ENCODE measurements at regions not wholly inside any gene's neighbourhood (a gene's known extent, or its start where the extent isn't known, plus 50 kb on each side); places are given as distances from the start of the nearest gene placed in this dataset.
"Not testable (repeated sequence)": the region's sequence is repeated elsewhere in the genome, so short reads cannot be mapped to it uniquely, and the experiment has no call there.

DNA sequence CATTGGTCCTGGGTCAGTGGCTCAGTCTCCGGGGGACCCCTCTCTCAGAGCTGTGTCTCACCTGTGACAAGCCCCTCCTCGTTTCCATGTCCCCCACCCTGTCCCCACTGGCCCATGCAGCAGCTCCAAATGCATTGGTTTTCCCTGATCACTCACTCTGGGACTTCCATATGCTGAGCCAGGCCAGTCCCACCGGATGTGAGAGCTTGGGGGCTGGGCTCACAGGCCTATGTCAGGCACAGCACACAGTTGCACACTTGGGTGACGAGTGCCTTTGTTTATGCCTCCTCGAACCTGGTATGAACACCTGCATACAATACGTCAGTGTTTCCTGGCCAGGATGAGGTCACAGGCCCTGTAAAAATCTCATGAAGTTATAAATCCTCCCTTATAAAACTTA lies 232.5 kb downstream of the TFCP2L1 start:
- Histone ChIP-seq H3K4me1 (peaks cover 14% of the 10 kb centered on the region), H3K36me3 (no peaks in the 10 kb centered on the region), H3K9me3 (replicated peaks) (peaks cover 8% of the 10 kb centered on the region), H3K27me3 (no peaks in the 10 kb centered on the region), H3K4me3 (no peak overlapping the region), H3K27ac (no peak overlapping the region)
- no peak for DNase-seq

GRCh38 chr2:121055088-121055487 lies 229.9 kb downstream of the TFCP2L1 start:
- DNase-seq: no peak
- H3K4me1 ChIP-seq: 0 out of 2 replicates have a peak, but pooled peaks cover 4% of the 10 kb centered on the region
- H3K4me3 ChIP-seq: no peak overlapping the region
- H3K9me3 ChIP-seq (replicated peaks): peaks cover 8% of the 10 kb centered on the region
- H3K27me3 ChIP-seq: no peaks in the 10 kb centered on the region
- H3K36me3 ChIP-seq: no peaks in the 10 kb centered on the region
- no peak overlapping the region for H3K27ac ChIP-seq

- Histone ChIP-seq H3K36me3 (no peaks in the 10 kb centered on the region), H3K4me3 (no peak overlapping the region), H3K9me3 (replicated peaks) (peaks cover 8% of the 10 kb centered on the region), H3K27me3 (no peaks in the 10 kb centered on the region), H3K27ac (no peak overlapping the region), H3K4me1 (no peaks in the 10 kb centered on the region)
- DNase-seq: no peak
These were observed 229.5 kb downstream of the TFCP2L1 start for GRCh38 chr2:121055501-121055900.

DNA sequence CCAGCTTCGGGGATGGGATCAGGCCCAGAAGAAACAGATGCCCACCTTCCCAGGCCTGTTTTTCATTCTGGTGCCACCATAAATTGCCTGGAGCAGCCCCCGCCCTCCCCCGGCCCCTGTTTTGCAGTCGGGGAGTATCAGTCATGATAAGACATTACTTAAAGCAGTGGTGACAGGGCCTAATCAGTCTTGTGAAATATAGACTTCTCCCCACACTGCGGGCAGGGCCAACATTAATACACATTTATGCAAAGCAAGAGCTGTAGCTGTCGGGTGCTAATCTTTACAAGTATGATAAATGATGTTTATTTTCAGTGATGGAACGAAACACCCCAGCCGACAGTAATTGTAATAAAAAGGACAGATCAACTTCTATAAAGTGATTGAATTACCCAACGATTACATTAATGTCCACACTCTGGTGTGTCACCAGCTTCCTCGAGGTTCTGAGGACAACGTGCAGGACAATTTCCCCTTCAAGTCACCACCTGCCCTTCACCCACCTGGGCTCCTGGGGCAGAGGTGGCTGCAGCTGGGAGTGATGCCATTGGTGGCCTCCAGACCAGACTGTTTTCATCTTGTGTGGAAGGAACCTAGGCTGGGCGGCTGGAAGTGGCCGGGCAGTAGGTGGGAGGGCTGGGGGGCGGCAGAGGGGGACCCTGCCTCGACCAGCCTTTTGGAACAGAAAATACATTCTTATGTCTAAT lies 226.0 kb downstream of the TFCP2L1 start:
- Histone ChIP-seq H3K27ac (no peak overlapping the region), H3K27me3 (no peaks in the 10 kb centered on the region), H3K36me3 (no peaks in the 10 kb centered on the region), H3K9me3 (replicated peaks) (no peaks in the 10 kb centered on the region), H3K4me1 (peaks cover 13% of the 10 kb centered on the region), H3K4me3 (no peak overlapping the region)
- DNase-seq: no peak

DNA sequence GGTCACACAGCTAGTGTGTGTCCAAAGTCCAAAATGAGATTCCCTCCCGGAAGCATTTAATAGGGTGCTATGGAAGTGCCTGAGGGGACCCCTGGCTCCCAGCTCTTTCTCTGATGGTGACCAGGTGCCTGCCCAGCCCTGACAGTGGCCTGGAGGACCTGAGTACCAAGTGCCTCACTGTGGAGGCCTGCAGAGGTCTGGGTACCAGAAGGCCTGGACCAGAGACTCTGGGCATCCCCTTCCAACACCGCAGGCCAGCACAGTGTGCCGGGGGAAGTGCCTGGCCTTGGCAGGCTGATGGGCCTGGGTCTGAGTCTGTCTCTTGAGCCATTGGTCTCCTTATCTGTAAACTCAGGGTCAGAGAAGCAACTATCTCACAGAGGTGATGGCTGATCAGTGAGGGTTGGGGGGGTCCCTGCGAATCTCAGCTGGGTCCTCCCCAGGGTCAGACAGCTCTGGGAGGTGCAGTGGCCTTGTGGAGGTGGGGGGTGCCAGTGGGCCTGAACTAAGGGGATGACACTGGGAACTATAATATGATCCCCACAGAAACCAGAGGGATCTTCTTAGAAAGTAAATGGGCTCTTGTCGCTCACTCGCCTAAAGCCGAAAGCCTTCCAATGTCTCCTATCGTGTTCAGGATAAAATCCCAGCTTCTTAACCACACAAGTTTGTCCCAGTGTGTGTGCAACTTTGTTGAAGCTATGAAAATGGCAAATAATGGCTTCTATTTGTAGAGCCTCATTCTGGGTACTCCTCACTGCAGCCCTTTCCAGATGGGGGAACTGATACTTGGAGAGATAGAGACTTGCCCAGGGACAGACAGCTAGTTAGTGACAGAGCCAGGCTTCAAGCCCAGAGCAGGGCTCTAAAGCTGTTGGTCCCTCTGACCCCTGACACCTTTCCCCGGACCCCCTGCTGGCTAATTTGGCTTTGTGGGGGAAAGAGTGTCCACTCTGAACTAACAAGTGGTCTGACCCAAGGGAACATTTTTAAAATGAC lies 225.1 kb downstream of the TFCP2L1 start:
- no peak for DNase-seq
- no peaks in the 10 kb centered on the region for H3K9me3 ChIP-seq (replicated peaks)
- no peak overlapping the region for H3K27ac ChIP-seq
- H3K27me3 ChIP-seq: no peaks in the 10 kb centered on the region
- peaks cover 18% of the 10 kb centered on the region for H3K4me1 ChIP-seq
- no peak overlapping the region for H3K4me3 ChIP-seq
- no peaks in the 10 kb centered on the region for H3K36me3 ChIP-seq

- H3K36me3 ChIP-seq: no peaks in the 10 kb centered on the region
- H3K27me3 ChIP-seq: no peaks in the 10 kb centered on the region
- DNase-seq: no peak
- no peak overlapping the region for H3K27ac ChIP-seq
- H3K9me3 ChIP-seq (replicated peaks): no peaks in the 10 kb centered on the region
- H3K4me1 ChIP-seq: peaks cover 22% of the 10 kb centered on the region
- no peak overlapping the region for H3K4me3 ChIP-seq
These were observed 223.4 kb downstream of the TFCP2L1 start for GRCh38 chr2:121061633-121062032.

DNA sequence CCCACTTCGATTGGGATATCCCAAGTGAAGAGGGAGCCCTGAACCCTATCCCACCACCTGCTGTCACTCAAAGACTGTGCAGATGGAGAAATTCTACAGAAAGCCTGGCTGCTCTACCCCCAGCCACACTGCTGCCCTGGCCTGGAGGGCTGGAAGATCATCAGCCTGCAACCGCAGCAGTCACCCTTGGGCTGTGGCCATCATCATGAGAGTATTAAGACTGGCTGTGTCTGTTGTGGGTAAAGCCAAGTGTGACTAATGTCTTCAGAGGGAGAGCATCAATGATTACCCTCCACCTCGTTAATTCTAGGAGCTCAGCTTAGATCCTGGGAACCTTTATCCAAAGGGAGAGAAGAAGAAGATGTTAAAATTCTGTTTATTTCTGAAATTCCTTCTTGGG lies 221.5 kb downstream of the TFCP2L1 start:
- H3K4me3 ChIP-seq: no peak overlapping the region
- H3K4me1 ChIP-seq: peaks cover 26% of the 10 kb centered on the region
- H3K27ac ChIP-seq: no peak overlapping the region; the same call in 1 of the 2 replicates
- H3K9me3 ChIP-seq (replicated peaks): no peaks in the 10 kb centered on the region
- no peaks in the 10 kb centered on the region for H3K27me3 ChIP-seq
- peak; percentile 27 to 55 for DNase-seq
- no peaks in the 10 kb centered on the region for H3K36me3 ChIP-seq

- DNase-seq: no peak
- Histone ChIP-seq H3K4me1 (peaks cover 26% of the 10 kb centered on the region), H3K4me3 (no peak overlapping the region), H3K27me3 (no peaks in the 10 kb centered on the region), H3K9me3 (replicated peaks) (no peaks in the 10 kb centered on the region), H3K27ac (no peak overlapping the region; the same call in 1 of the 2 replicates), H3K36me3 (no peaks in the 10 kb centered on the region)
These were observed 220.8 kb downstream of the TFCP2L1 start for GRCh38 chr2:121064186-121064585.

GRCh38 chr2:121065239-121065638 lies 219.8 kb downstream of the TFCP2L1 start:
- DNase-seq: no peak
- Histone ChIP-seq H3K27ac (no peak overlapping the region), H3K27me3 (no peaks in the 10 kb centered on the region), H3K36me3 (no peaks in the 10 kb centered on the region), H3K4me1 (peaks cover 34% of the 10 kb centered on the region), H3K4me3 (no peak overlapping the region), H3K9me3 (replicated peaks) (no peaks in the 10 kb centered on the region)

- peak; percentile 67 to 69 for DNase-seq
- no peak overlapping the region for H3K4me3 ChIP-seq
- peaks cover 44% of the 10 kb centered on the region for H3K4me1 ChIP-seq
- H3K27ac ChIP-seq: no peak overlapping the region
- H3K9me3 ChIP-seq (replicated peaks): no peaks in the 10 kb centered on the region
- H3K27me3 ChIP-seq: no peaks in the 10 kb centered on the region
- H3K36me3 ChIP-seq: no peaks in the 10 kb centered on the region
These were observed 218.5 kb downstream of the TFCP2L1 start for GRCh38 chr2:121066526-121066925.

DNA sequence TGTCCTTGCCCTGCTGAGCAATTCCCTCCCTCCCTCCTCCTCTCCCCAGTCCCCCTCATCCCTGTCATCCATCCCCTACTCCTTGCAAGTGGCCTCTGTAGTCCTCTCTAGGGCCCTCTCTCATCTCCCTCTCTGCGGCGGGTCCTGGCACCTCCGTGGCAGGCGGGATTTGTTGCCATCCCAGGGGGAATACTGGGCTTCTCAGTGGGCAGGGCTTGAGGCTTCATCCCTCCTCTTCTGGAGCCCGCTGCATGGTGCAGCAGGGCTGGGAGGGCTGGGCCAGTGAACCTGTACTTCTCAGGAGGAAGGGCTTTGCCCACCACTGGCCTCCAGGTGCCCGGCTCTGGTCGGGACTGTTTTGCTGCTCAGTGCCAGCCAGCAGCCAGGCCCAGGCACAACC lies 216.2 kb downstream of the TFCP2L1 start:
- Histone ChIP-seq H3K4me3 (no peak overlapping the region), H3K27ac (no peak overlapping the region; the same call in 1 of the 2 replicates), H3K4me1 (peaks cover 32% of the 10 kb centered on the region), H3K27me3 (no peaks in the 10 kb centered on the region), H3K36me3 (no peaks in the 10 kb centered on the region), H3K9me3 (replicated peaks) (no peaks in the 10 kb centered on the region)
- DNase-seq: no peak

- peaks cover 33% of the 10 kb centered on the region for H3K4me1 ChIP-seq
- H3K9me3 ChIP-seq (replicated peaks): no peaks in the 10 kb centered on the region
- H3K4me3 ChIP-seq: no peak overlapping the region
- H3K36me3 ChIP-seq: no peaks in the 10 kb centered on the region
- no peaks in the 10 kb centered on the region for H3K27me3 ChIP-seq
- H3K27ac ChIP-seq: peak overlapping the region; percentile 69
- DNase-seq: peak in 1 of 2 experiments; percentile 32
These were observed 215.5 kb downstream of the TFCP2L1 start for GRCh38 chr2:121069434-121069969.

GRCh38 chr2:121070061-121070460 lies 214.9 kb downstream of the TFCP2L1 start:
- H3K27me3 ChIP-seq: not testable (repeated sequence)
- Histone ChIP-seq H3K27ac (peak overlapping the region; percentile 69), H3K4me1 (peaks cover 38% of the 10 kb centered on the region)

DNA sequence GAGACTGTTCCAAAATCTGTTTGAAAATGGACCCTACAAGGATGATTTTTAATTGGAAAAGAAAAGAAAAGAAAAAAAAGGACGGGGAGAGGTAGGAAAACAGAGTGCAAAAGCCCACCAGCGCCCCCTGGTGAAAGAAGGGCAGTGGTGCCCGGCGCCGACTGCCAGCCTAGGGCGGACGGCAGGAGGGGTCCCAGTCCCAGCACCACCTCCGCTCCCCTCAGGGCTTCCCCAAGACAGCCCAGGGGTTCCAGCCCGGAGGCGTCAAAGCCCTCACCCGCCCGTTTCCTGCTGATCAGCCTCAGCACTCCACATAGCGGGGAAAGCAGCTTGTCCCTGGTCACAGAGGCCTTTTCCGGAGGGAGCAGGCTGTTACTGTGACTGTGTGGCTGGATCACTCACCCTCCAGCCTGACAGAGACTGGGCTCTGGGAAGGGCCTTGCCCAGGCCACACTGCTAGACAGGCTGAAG lies 213.9 kb downstream of the TFCP2L1 start:
- no peak overlapping the region for H3K4me3 ChIP-seq
- peak overlapping the region; percentile 69 for H3K27ac ChIP-seq
- H3K4me1 ChIP-seq: peaks cover 42% of the 10 kb centered on the region
- DNase-seq: peak; percentile 84 to 92
- peaks cover 3% of the 10 kb centered on the region; the same call in 1 of the 2 replicates for H3K27me3 ChIP-seq
- no peaks in the 10 kb centered on the region for H3K9me3 ChIP-seq (replicated peaks)
- H3K36me3 ChIP-seq: no peaks in the 10 kb centered on the region

More at GRCh38 chr2:121070061-121070460, 214.9 kb downstream of the TFCP2L1 start:
- peak; percentile 81 to 83 for DNase-seq
- H3K36me3 ChIP-seq; H3K4me3 ChIP-seq; H3K9me3 ChIP-seq (replicated peaks): not testable (repeated sequence)

DNA sequence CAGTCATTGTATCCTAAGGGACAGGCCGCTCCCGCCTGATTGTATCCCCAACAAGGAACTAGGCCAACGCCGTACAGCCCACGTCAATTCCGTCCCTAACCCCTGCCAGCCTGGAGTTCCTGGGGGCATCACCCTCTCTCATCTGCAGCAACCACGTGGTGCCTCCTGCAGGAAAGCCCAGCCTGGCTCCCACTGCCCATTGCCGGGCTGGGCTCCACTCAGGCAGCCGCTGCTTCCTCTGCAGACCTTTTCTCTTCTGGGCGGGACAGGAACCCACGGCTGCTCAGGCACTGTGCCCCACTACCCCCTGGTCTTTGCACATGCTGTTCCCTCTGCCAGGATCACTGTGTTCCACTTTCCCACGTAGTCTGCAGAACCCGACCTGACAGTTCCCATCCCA lies 212.2 kb downstream of the TFCP2L1 start:
- H3K9me3 ChIP-seq (replicated peaks): no peaks in the 10 kb centered on the region
- no peak overlapping the region for H3K4me3 ChIP-seq
- peaks cover 35% of the 10 kb centered on the region for H3K4me1 ChIP-seq
- H3K27me3 ChIP-seq: peaks cover 3% of the 10 kb centered on the region; the same call in 1 of the 2 replicates
- DNase-seq: no peak
- no peak overlapping the region for H3K27ac ChIP-seq
- H3K36me3 ChIP-seq: no peaks in the 10 kb centered on the region

All from SJCRH30 (cell line).